GM12878 (cell line): ENCODE measurements at regions not wholly inside any gene's neighbourhood (a gene's known extent, or its start where the extent isn't known, plus 50 kb on each side); places are given as distances from the start of the nearest gene placed in this dataset.

Source experiments
- ATAC-seq: fragments of 200-7000 bp; cut with Tn5 transposase; 3 replicates; pipeline ENCODE4 v1.9.1; 2020; ENCODE audit warnings: mild to moderate bottlenecking, moderate library complexity
- BruUV-seq: library from RNA; stranded (reverse); fragments of 400-500 nt; replicated peaks from 2 replicates; lab custom pipeline; 2021; lab: Mats Ljungman, UMichigan
- CTCF ChIA-PET: fragments of 300-600 bp; sonication (Branson Sonifier 250); formaldehyde crosslinking; extraction: SDS; loops from one replicate; lab custom pipeline; 2021; ENCODE audit warnings: inconsistent platforms; lab: Yijun Ruan, JAX
- POLR2A ChIA-PET: fragments of 350-600 bp; formaldehyde crosslinking; extraction: SDS; loops from one replicate; lab custom pipeline; 2021; ENCODE audit warnings: inconsistent platforms; lab: Charles Lee
- RAD21 ChIA-PET: fragments of 300-600 bp; sonication (Branson Sonifier 250); formaldehyde crosslinking; loops from one replicate; lab custom pipeline; 2023; ENCODE audit warnings: antibody characterized with exemption; ENCODE audit not compliant: unreplicated experiment; lab: Charles Lee
- SMC1A ChIA-PET: fragments of 300-600 bp; sonication (Branson Sonifier 250); formaldehyde crosslinking; loops from one replicate; lab custom pipeline; 2023; ENCODE audit not compliant: unreplicated experiment, uncharacterized antibody; lab: Charles Lee
- DNase-seq: peaks from one replicate; pipeline ENCODE4 v3.0.0-alpha.2; 2011; ENCODE audit warnings: low read depth, low spot score
- FAIRE-seq: peaks from 3 replicates; lab custom pipeline; 2011; peaks lifted over from hg19 to GRCh38; lab: Jason Lieb, UNC
- H2AFZ ChIP-seq: 2 replicates; pipeline ENCODE4 v1.6.0; 2011; ENCODE audit warnings: low read depth, low read length, control low read depth; ENCODE audit not compliant: control insufficient read depth
- H3K27ac ChIP-seq: 2 replicates; pipeline ENCODE4 v1.5.1; 2011; ENCODE audit warnings: control low read depth; ENCODE audit not compliant: control insufficient read depth, insufficient read depth
- H3K27me3 ChIP-seq, 2 experiments: replicated peaks in 1 of 2; 2 replicates each; pipeline versions ENCODE4 v1.6.0 to v1.6.1; 2011; ENCODE audit warnings: low read length in 1 of 2; ENCODE audit not compliant: control insufficient read depth in 2 of 2, insufficient read depth in 2 of 2
- H3K36me3 ChIP-seq, 2 experiments: 2 replicates each; pipeline ENCODE4 v1.5.1; 2011; ENCODE audit warnings: low read length in 1 of 2; ENCODE audit not compliant: control insufficient read depth in 2 of 2, insufficient read depth in 2 of 2
- H3K4me1 ChIP-seq: 2 replicates; pipeline ENCODE4 v1.6.1; 2011; ENCODE audit warnings: mild to moderate bottlenecking, low read length, moderate library complexity, mixed read lengths; ENCODE audit not compliant: control insufficient read depth, insufficient read depth
- H3K4me2 ChIP-seq: 2 replicates; pipeline ENCODE4 v1.6.0; 2011; ENCODE audit warnings: control low read depth; ENCODE audit not compliant: control insufficient read depth, insufficient read depth
- H3K4me3 ChIP-seq: fragments of 200-600 bp; sonication (generic); 2 replicates; pipeline ENCODE4 v1.5.1; 2016
- H3K79me2 ChIP-seq: 2 replicates; pipeline ENCODE4 v1.6.0; 2011; ENCODE audit warnings: low read length; ENCODE audit not compliant: control insufficient read depth, insufficient read depth
- H3K9ac ChIP-seq: 2 replicates; pipeline ENCODE4 v1.8.0; 2011; ENCODE audit warnings: low read length, control low read depth, mixed read lengths; ENCODE audit not compliant: control insufficient read depth, insufficient read depth
- H3K9me3 ChIP-seq: replicated peaks from 3 replicates; pipeline ENCODE4 v1.5.1; 2011; ENCODE audit warnings: mild to moderate bottlenecking, low read length; ENCODE audit not compliant: control insufficient read depth, insufficient read depth
- H4K20me1 ChIP-seq: 2 replicates; pipeline ENCODE4 v1.6.0; 2011; ENCODE audit not compliant: control insufficient read depth, insufficient read depth
- CEBPB ChIP-seq, 2 experiments: fragments of 150-350 bp in 1 of 2; IDR thresholded peaks; 2 replicates each; pipeline ENCODE4 v1.6.1; 2012 to 2014; ENCODE audit warnings: low read depth in 2 of 2, low read length in 2 of 2, borderline replicate concordance in 1 of 2, inconsistent platforms in 1 of 2
- EED ChIP-seq: sonication (generic); IDR thresholded peaks from 2 replicates; pipeline ENCODE4 v1.6.1; 2016; ENCODE audit warnings: antibody characterized with exemption, low read depth
- NFXL1 ChIP-seq: fragments of 450-650 bp; IDR thresholded peaks from 2 replicates; pipeline ENCODE4 v1.6.1; 2017; ENCODE audit warnings: antibody characterized with exemption, mild to moderate bottlenecking, borderline replicate concordance
- SMAD5 ChIP-seq: IDR thresholded peaks from 2 replicates; pipeline ENCODE4 v1.6.1; 2016; ENCODE audit warnings: antibody characterized with exemption, low read depth
- SP1 ChIP-seq: IDR thresholded peaks from one replicate; pipeline ENCODE4 v1.6.1; 2011; ENCODE audit warnings: low read depth, low read length
- TAF1 ChIP-seq: IDR thresholded peaks from 2 replicates; pipeline ENCODE4 v1.6.1; 2011; ENCODE audit warnings: mild to moderate bottlenecking, low read depth, low read length, borderline replicate concordance
- in situ Hi-C: fragments of 300-500 bp; cut with MboI; formaldehyde crosslinking; loops from 9 replicates; pipeline ENCODE4 v1.14.3; 2018; ENCODE audit warnings: mixed read lengths
- intact Hi-C: fragments of 100-400 bp; cut with micrococcal nuclease; formaldehyde crosslinking; loops from one replicate; pipeline ENCODE4 v1.14.2; 2022; ENCODE audit not compliant: unreplicated experiment
- TF ChIP-seq, protein P1 (sequence below): fragments of 450-650 bp; IDR thresholded peaks from 2 replicates; pipeline ENCODE4 v1.6.1; 2017; ENCODE audit warnings: antibody characterized with exemption, mild to moderate bottlenecking, moderate library complexity

- FAIRE-seq = no peak
- CTCF ChIA-PET = no interaction called here
- Histone ChIP-seq H3K4me3 (no peak overlapping the region), H3K9me3 (no peaks in the 10 kb centered on the region), H3K4me1 (no peaks in the 10 kb centered on the region), H4K20me1 (no peaks in the 10 kb centered on the region), H3K27ac (no peak overlapping the region), H2AFZ (no peak overlapping the region), H3K79me2 (no peaks in the 10 kb centered on the region), H3K4me2 (no peak overlapping the region), H3K27me3 (no peaks in the 10 kb centered on the region), H3K9ac (no peak overlapping the region), H3K36me3 (no peaks in the 10 kb centered on the region)
- SMC1A ChIA-PET = no interaction called here
- no peak for TF ChIP-seq CEBPB (IDR thresholded peaks at IDR 0.05; ENCODE audit: borderline replicate concordance in 1 of 2, low read depth in 2 of 2, low read length in 2 of 2)
- TF ChIP-seq, protein P1, sequence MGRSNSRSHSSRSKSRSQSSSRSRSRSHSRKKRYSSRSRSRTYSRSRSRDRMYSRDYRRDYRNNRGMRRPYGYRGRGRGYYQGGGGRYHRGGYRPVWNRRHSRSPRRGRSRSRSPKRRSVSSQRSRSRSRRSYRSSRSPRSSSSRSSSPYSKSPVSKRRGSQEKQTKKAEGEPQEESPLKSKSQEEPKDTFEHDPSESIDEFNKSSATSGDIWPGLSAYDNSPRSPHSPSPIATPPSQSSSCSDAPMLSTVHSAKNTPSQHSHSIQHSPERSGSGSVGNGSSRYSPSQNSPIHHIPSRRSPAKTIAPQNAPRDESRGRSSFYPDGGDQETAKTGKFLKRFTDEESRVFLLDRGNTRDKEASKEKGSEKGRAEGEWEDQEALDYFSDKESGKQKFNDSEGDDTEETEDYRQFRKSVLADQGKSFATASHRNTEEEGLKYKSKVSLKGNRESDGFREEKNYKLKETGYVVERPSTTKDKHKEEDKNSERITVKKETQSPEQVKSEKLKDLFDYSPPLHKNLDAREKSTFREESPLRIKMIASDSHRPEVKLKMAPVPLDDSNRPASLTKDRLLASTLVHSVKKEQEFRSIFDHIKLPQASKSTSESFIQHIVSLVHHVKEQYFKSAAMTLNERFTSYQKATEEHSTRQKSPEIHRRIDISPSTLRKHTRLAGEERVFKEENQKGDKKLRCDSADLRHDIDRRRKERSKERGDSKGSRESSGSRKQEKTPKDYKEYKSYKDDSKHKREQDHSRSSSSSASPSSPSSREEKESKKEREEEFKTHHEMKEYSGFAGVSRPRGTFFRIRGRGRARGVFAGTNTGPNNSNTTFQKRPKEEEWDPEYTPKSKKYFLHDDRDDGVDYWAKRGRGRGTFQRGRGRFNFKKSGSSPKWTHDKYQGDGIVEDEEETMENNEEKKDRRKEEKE = no peak
- no peak for TF ChIP-seq SMAD5
- TF ChIP-seq EED = no peak
- no peak for TF ChIP-seq NFXL1
- TF ChIP-seq SP1 = no peak
- no peak for TF ChIP-seq TAF1
- RAD21 ChIA-PET = no interaction called here
- in situ Hi-C loops = no loop called here
- POLR2A ChIA-PET = no interaction called here
- no TSS peak for BruUV-seq
- intact Hi-C loops = no loop called here
- no peak for DNase-seq
- ATAC-seq = no peak
These were observed 460.8 kb downstream of the PTH2R start for GRCh38 chr2:208867374-208867773.
